ENCODE measurements at regions not wholly inside any gene's neighbourhood (a gene's known extent, or its start where the extent isn't known, plus 50 kb on each side); places are given as distances from the start of the nearest gene placed in this dataset.
A peak's percentile ranks its signal among the peaks of the same experiment; 100 is the strongest.
"Not testable (repeated sequence)": the region's sequence is repeated elsewhere in the genome, so short reads cannot be mapped to it uniquely, and the experiment has no call there.

DNA sequence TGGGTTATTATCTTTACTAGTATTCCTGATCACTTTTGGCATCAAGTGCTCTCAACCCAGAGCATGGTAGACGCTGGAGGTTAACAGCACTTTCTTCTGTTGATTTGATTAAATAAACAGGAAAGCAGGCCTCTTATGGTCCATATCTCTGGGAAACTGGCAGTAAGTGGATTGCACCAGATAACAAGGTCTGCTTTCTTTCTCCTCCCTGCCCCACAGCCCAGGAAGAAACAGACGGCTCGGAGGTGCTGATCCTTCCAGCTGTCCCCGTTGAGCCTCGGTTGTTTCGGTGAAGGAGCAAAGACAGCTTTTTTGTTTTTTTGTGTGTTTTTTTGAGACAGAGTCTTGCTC lies 100.8 kb upstream of the KCTD1 start:
- DNase-seq: no peak

DNA sequence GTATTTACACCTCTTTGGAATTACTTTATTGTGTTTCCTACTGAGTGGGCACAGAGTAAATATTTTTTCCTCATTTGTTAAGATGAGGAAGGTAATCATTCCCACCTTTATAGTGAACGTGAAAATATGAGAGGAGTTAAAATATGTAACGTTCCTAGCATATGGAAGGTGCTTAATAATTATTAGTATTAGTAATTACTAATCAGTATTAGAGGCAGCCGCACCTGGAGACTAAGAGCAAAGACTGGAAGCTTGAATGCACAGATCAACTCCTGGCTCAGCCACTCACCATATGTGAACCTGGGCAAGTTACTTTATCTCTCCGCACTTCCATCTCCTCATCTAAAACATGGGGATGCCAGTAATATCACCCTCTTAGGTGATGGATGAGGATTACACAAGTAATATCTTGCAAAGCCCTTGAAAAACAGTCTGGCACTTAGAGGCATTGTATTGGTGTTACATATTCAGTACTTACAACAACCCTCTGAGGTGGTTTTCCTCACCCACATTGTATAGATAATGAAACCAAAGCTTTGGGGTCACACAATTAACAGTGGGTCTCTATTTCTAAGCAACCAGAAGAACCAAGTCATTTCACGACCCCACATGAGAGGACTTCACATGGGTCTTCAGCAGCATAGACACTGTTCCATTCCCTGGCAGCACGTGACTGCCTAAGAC lies 100.3 kb upstream of the KCTD1 start:
- DNase-seq: no peak

DNA sequence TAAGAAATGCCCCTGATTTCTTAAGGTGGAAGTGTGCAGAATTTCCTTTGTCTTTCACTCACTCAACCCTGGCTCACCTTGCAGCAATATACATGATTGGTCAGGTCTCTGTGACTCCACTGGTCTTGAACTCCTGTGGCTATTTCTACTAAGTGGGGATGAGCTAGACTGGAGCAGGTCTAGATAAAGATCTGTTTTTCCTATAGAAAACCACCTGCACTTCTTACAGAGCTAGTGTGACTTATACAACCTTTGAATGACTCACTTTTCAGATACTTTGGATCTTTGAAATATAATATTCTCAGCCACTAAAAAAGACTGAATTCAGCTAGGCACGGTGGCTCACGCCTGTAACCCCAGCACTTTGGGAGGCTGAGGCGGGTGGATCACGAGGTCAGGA lies 98.5 kb upstream of the KCTD1 start:
- DNase-seq: no peak

DNA sequence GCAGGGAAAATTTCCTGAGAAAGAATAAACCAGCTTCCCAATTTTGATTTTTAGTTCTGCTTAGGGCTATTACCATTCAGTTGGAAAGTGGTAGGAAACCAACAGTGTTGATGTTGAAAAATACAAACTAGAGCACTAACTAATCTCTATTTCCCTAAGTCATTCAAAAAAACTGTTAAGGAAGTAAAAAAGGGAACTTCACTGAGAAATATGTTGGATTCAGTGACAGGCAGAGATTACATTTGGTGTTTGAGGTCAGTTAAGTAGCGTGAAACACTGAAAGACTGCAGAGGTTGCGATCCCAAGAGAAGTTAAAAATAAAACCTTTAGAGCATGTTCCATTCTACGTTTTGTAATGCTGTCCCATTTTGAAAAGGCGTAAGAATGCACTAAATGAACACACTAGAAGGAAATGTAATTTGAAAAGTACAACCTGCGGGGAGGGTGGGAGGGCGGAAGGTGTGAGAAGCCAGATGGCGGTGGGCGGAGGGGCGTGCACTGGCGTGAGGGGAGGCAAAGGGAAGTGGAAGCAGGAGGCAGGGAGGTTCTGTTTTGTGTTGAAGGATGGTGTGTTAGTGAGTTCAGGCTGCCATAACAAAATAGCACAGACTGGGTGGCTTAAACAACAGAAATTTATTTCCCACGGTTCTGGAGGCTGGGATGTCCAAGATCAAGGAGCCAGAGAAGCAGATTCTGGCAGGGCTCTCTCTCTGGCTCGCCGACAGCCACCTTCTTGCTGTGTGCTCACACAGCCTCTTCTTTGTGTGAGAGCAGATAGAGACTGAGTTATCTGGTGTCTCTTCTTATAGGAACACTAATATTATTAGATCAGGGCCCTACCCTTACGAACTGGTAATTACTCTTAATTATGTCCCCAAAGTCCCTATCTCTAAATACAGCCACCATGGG lies 94.3 kb upstream of the KCTD1 start:
- DNase-seq: peak; percentile 69 to 73

DNA sequence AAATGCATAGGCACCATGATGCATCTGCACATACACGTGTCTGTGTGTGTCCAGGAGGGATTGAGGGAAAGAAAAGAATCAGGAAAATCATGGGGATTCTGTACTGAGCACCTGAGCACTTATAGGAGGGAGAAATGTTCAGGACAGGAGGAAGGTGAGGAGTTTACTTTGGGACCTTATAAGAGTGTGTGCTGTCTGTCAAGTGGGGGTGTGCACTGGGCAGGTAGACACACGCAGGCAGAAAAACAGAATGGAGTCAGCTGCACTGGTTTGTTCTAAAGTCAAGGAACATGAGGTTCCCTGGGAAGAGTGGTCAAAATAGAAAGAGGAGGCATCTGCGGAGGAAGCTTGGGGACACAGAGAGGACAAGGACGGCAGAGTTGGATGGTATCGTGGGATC lies 92.2 kb upstream of the KCTD1 start:
- no peak for DNase-seq

DNA sequence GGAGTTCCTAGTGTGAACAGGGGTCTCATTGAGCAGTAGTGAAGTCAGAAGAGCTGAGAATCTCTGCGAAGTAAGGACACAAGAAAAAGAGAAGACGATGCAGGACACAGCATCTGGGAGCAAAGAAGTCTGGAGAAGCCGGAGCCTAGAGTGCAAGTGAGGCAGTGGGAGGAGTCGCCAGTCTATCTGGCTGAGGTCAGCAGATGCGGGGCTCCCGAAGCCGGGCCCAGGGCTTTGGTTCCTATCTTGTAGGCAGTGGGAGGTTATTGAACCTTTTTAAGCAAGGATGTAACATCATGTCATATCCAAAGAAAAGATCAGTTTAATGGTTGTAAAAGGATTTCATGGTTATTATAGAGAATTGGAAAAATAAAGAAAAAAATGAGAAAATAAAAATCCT lies 90.8 kb upstream of the KCTD1 start:
- no peak for DNase-seq

DNA sequence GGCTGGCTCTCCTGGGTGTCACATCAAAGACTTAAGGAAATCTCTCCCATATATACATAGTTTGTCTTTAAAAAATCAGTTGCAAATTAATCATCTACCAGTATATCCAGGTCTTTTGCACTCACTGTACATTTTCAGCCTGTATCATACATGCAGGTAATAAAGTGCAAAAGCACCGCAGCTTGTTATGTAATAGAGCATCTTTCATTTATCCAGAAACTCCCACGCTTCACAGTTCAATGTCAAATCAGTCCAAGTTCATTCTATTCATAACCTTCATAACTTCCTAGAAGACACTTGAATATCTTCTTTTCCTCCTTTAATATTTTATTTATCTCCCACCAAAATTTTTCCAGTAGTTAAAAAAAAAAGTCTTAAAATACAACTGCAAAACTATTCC lies 89.6 kb upstream of the KCTD1 start:
- DNase-seq: no peak

DNA sequence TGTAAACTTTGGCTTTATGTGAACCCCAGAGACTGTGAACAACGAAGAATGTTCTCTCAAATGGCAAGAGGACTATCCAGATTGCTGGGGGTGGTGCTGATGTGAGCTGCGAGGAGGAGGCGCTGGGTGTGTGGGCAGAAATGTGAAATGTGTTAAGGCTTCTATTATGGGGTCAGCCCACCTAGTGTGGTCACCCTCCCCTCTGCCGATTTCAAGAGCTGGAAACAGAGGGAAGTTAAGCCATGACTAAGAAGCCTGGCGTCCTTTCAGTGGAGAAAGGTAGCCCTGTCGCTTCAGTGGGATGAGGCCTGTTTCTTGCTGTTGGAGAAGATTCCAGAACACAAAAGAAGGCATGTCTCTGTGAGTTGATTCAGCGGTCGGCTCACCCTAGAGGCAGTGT lies 89.0 kb upstream of the KCTD1 start:
- no peak for DNase-seq

DNA sequence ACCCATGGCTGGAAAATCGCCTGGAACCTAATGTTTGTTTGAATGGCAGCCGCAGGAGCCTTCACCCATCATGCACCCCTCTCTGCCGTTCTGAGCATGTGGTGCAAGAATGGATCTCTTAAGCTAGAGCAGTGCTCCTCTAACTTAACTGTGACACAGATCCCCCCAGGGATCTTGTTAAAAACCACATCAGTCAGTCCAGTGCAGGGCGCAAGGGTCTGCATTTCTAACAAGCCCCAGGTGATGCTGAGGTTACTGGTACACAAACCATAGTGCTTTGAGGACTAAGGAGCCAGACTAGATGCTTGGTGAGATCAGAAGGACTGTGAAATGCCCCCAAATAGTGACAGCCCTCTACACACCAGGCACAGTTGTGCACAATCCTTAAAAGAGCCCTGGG lies 87.1 kb upstream of the KCTD1 start:
- no peak for DNase-seq

DNA sequence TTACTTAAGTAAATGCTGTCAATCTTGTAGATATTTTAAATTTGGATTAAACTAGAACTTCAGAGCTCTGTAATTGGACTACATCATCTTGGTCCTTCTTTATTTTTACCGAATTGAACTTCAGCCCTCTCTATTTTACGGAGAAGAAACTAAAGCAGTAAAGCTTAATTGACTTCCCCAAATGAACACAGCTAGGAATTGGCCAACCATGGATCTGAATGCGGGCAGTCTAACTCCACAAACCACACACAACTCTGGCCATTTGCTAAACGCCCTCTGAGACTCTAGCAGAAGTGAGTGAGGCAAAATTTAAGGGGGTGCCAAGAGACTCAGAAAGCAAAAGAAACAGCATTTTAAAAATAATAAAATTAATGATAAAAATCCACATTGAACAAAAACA lies 86.3 kb upstream of the KCTD1 start:
- DNase-seq: no peak

DNA sequence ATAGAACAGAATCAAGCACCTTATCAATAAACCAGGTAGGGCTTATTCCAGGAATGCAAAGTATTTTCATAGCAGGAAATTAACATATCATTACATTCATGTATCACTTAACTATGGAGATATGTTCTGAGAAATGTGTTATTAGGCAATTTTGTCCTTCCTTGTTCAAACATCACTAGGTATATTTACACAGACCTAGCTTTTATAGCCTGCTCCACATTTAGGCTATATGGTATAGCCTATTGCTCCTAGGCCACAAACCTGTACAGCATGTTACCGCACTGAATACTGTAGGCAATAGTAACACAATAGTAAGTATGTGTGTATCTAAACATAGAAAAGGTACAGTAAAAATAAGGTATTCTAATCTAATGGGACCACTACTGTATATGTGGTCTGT lies 82.8 kb upstream of the KCTD1 start:
- DNase-seq: no peak

DNA sequence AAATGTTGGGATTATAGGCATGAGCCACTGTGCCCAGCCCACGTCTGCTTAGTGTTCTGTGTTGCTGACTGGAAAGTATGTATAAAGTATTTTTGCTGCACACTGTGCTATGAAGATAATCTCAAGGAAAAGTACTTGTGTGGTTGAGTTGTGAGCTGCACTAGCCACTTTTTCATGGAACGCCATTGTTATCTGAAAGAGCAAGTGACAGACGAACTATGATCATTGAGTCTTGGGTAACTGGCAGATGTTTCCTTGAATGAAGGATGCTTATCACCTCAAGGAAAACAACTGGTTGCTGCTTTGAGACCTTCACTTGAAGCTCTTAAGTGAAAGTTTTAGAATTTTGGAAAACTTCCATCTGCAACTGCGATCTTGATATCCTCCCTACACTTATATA lies 82.2 kb upstream of the KCTD1 start:
- DNase-seq: no peak

DNA sequence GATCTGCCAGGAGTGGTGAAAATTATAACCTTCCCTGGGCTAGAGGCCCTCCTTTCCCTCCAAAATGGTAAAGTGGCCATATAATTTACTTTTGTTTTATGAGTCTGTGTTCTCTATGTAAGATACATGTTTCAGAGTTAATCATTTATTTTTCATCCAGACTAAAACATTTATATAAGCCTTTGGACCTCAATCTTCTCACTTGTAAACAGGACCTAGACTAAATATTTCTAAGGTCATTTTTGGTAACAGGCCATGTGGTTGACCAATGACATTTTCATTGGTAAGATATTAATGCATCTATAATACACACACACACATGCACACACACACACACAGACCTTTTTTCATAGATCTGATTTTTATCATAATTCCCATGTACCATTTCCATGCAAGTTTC lies 79.7 kb upstream of the KCTD1 start:
- DNase-seq: no peak

DNA sequence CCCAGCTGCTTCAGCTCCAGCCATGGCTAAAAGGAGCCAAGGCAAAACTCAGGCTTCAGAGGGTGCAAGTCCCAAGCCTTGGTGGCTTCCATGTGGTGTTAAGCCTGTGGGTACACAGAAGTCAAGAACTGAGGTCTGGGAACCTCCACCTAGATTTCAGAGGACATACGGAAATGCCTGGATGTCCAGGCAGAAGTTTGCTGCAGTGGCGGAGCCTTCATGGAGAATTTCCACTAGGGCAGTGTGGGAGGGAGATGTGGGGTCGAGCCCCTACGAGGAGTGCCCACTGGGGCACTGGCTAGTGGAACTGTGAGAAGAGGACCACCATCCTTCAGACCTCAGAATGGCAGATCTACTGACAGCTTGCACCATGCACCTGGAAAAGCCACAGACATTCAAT lies 76.1 kb upstream of the KCTD1 start:
- DNase-seq: no peak

DNA sequence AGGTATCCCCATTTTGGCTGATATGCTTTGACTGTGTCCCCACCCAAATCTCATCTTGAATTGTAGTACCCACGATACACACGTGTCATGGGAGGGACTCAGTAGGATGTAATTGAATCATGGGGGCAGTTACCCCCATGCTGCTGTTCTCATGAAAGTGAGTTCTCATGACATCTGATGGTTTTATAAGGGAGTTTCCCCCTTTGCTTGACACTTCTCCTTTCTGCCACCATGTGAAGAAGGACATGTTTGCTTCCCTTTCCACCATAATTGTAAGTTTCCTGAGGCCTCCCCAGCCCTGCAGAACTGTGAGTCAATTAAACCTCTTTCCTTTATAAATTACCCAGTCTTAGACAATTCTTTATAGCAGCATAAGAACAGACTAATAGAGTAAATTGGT lies 75.0 kb upstream of the KCTD1 start:
- DNase-seq: not testable (repeated sequence)

DNA sequence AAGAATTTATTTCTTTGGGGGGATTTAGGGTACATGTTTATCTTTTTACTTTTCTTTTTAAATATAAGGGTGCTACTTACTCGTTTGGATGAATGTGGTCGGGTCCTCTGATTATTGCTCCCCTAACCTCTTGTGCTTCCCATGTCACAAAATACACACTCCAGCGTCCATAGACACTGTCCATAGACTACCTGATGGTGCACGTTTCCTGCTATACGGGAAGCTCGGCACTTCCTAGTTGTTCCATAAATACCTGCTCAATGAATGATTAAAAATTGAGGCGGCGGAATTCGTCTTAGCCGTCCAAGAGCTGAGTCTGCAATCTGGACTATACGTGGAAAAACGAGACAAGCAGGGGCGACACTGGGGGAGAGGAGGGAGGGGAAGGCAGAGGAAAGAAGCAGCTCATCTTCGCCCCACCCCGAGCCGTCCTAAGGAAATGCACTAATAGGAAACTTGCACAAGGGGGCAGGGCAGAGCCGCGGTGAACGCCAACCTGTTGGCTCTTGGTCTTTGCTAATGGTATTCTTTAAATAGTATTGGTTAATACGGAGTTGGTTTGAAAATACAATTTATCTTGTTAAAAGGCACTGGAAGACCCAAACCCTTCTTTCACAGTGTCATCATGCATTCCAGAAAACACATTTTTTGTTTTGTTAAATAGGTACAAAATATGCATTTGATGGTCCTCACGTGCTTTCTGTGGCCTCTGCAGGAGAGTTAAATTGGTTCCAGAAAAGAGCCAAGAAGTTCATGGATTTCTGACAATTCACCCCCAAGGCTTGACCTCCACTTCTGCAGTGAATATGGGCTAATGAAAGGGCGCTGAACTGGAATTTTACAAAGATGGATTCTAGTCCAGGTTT lies 73.0 kb upstream of the KCTD1 start:
- DNase-seq: peak; percentile 59 to 66

DNA sequence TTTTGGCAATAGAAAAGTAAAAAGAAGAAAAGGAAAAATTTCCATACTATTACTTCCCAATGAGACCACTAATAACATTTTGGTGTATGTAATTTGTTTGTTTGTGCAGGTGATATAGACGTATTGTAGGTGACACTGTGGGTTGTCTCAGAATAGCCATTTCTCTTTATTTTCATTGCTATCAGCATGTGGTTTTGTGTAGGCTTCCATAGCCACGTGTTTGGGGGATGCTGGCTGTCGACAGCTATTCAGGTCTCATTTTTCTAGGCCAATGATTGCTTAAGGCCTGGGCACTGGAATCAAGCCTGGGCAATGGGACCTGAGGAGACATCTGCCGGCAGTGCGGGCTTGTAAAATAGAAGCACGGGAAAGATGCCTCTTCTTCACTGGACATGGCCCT lies 71.0 kb upstream of the KCTD1 start:
- no peak for DNase-seq

DNA sequence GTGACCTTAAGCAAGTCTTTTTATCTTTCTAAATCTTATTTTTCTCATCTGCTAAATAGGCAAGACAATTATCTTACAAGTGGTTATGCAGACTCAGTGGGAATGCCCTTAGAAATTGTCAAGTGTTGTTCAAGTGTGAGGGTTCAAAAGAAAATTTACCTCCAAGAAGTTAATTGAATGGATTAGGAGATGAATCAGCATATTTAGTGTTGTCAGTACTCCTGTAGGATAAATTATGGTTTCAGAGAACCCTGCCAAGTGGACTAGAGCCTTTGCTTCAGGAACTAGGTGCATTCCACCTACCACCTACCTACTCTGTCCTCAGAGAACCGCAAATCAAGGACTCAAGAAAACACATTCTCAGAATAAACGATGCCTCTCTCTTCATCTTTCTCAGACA lies 69.8 kb upstream of the KCTD1 start:
- no peak for DNase-seq

DNA sequence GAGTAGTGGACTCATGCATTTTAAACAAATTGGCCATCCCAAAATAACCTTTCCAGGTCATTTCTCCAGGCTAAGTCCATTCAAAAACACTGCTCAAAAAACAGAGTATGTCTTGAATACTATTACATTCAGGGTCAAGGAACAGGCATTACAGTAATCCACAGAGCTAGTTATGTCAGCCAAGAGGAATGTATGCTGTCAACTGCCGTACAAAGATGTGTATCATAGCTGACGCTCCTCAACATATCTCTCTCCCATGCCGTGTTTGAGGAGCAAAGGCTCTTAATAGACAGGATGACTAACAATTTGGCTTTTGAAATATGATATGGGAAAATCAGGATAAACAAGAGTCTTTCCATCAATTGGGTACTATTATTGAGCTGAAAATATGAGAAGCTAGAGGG lies 68.8 kb upstream of the KCTD1 start:
- no peak for DNase-seq

DNA sequence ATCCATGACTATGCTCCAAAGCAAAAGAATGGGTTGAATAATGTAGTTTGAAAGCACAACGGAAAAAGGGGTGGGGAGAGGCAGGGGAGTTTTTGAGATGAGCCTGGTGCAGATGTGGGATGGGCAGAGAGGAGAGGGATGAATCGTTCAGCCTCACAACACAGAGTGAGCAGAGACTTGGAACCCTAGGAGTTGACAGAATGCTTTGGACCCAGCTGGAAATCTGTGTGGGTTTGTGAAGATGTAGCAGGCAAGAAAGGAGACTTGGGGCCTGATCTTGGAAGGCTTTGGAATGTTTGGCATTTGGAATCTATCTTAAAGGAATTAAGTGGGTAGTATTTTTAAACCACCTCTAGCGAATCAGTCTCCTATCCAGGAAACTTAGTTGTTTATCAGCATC lies 66.0 kb upstream of the KCTD1 start:
- DNase-seq: no peak
